Left lung (tissue), 4 donors: ENCODE measurements at regions not wholly inside any gene's neighbourhood (a gene's known extent, or its start where the extent isn't known, plus 50 kb on each side); places are given as distances from the start of the nearest gene placed in this dataset.

ENCODE experiments used
- ATAC-seq: fragments of 200-7000 bp; cut with Tn5 transposase; one replicate; pipeline ENCODE4 v1.9.1; 2020; ENCODE audit warnings: moderate library complexity
- DNase-seq, 4 donors: peaks; one replicate each; pipeline ENCODE4 v3.0.0-alpha.2; 2013 to 2020
- H3K27ac ChIP-seq, 2 donors: fragments of 200-600 bp; sonication (generic) in 1 of 2; one replicate each; pipeline versions ENCODE4 v1.5.0 to v1.8.0; 2020 to 2021
- H3K27me3 ChIP-seq, 2 donors: fragments of 200-600 bp; sonication (generic) in 1 of 2; one replicate each; pipeline versions ENCODE4 v1.5.0 to v1.8.0; 2020 to 2021
- H3K36me3 ChIP-seq, 2 donors: fragments of 200-600 bp; sonication (generic) in 1 of 2; one replicate each; pipeline versions ENCODE4 v1.5.0 to v1.8.0; 2020 to 2021
- H3K4me1 ChIP-seq, 2 donors: fragments of 200-600 bp; one replicate each; pipeline ENCODE4 v1.8.0; 2021
- H3K4me3 ChIP-seq, 2 donors: fragments of 200-600 bp; sonication (generic) in 1 of 2; one replicate each; pipeline versions ENCODE4 v1.5.0 to v1.8.0; 2020 to 2021; ENCODE audit warnings: mild to moderate bottlenecking in 1 of 2
- H3K9me3 ChIP-seq, 2 donors: fragments of 200-600 bp; sonication (generic) in 1 of 2; one replicate each; pipeline versions ENCODE4 v1.5.0 to v1.8.0; 2020 to 2021
- CTCF ChIP-seq, 2 donors: fragments of 200-600 bp; sonication (generic) in 1 of 2; IDR thresholded peaks; one replicate each; pipeline versions ENCODE4 v1.5.0 to v1.8.0; 2021; ENCODE audit warnings: antibody characterized with exemption in 2 of 2
- intact Hi-C, 2 donors: fragments of 100-400 bp; cut with DNase I; formaldehyde crosslinking; loops; one replicate each; pipeline versions ENCODE4 v1.11.2 to v1.14.2; 2022
- donor health status: DM: no; HTN: yes; CAD: no.
- donor health status: DM: no; HTN: no; CAD: no.

- no peak for TF ChIP-seq CTCF (IDR thresholded peaks at IDR 0.05)
- Histone ChIP-seq H3K4me3 (no peak overlapping the region), H3K9me3 (no peaks in the 10 kb centered on the region), H3K27me3 (peaks cover 0 to 21% of the 10 kb centered on the region in 2 donors), H3K4me1 (no peaks in the 10 kb centered on the region), H3K36me3 (no peaks in the 10 kb centered on the region), H3K27ac (no peak overlapping the region)
- intact Hi-C loops, result no loop called here
- ATAC-seq, result no peak
- DNase-seq, result no peak
Observed at GRCh38 chr1:4127592-4128140, 227.6 kb upstream of the C1orf174 start.

GRCh38 chr1:4128616-4129015 is 228.5 kb upstream of the C1orf174 start:
- Histone ChIP-seq H3K27me3 (peaks cover 0 to 21% of the 10 kb centered on the region in 2 donors), H3K9me3 (no peaks in the 10 kb centered on the region), H3K27ac (no peak overlapping the region), H3K36me3 (no peaks in the 10 kb centered on the region), H3K4me3 (no peak overlapping the region), H3K4me1 (no peaks in the 10 kb centered on the region)
- TF ChIP-seq CTCF (IDR thresholded peaks at IDR 0.05), result no peak
- DNase-seq, result peak in 1 of 4 donors; percentile 78
- no peak for ATAC-seq
- intact Hi-C loops, result no loop called here

- intact Hi-C loops, result no loop called here
- peak in 1 of 4 donors; percentile 65 for DNase-seq
- H3K36me3 ChIP-seq, result no peaks in the 10 kb centered on the region
- H3K4me1 ChIP-seq, result no peaks in the 10 kb centered on the region
- ATAC-seq, result no peak
- peaks cover 0 to 29% of the 10 kb centered on the region in 2 donors for H3K27me3 ChIP-seq
- no peaks in the 10 kb centered on the region for H3K9me3 ChIP-seq
- H3K4me3 ChIP-seq, result no peak overlapping the region
- no peak overlapping the region for H3K27ac ChIP-seq
- no peak for TF ChIP-seq CTCF (IDR thresholded peaks at IDR 0.05)
Observed at GRCh38 chr1:4129693-4130092, 229.6 kb upstream of the C1orf174 start.

DNA sequence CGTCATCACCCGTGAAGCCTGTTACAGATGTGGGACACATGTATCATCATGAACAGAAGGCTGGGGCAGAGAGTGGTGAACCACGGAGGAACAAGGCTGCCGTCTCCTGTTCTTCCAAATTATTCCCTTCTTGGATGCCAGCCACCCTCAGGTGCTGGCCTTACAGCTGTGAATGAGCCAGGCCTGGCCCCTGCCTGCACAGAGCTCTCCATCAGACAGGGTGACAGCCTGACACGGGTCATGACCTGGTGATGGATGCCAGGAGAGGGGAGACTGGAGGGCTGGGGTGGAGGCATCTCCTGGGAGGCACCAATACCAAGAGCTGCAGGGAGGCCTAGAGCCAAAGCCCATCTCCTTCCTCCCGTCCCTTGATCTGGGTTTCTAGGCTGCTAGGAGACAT is 230.0 kb upstream of the C1orf174 start:
- peaks cover 0 to 33% of the 10 kb centered on the region in 2 donors for H3K27me3 ChIP-seq
- H3K4me3 ChIP-seq, result no peak overlapping the region
- intact Hi-C loops, result no loop called here
- no peak for DNase-seq
- H3K27ac ChIP-seq, result no peak overlapping the region
- H3K4me1 ChIP-seq, result no peaks in the 10 kb centered on the region
- H3K9me3 ChIP-seq, result no peaks in the 10 kb centered on the region
- no peak for TF ChIP-seq CTCF (IDR thresholded peaks at IDR 0.05)
- H3K36me3 ChIP-seq, result no peaks in the 10 kb centered on the region
- ATAC-seq, result no peak

DNA sequence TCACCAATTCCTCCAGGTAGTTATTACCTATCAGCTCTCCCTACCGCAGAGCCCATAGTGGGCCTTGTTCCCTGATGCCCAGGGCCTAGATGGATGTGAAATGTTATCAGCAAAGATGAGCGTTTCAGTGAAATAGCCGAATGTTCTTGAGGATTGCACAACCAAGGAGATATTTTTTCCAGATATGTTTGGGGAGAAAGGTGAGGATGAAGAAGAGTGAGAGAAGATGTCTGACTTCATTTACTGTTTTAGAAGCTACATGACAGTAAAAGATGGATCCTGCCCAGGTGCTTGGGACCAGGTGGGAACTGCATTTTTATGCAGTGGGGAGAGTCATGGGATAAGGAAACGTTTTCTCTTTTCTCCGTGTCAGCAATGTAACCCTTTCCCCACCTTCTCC is 231.7 kb upstream of the C1orf174 start:
- ATAC-seq, result no peak
- DNase-seq, result no peak
- no peaks in the 10 kb centered on the region for H3K36me3 ChIP-seq
- H3K27ac ChIP-seq, result no peak overlapping the region
- peaks cover 0 to 34% of the 10 kb centered on the region in 2 donors for H3K27me3 ChIP-seq
- H3K9me3 ChIP-seq, result no peaks in the 10 kb centered on the region
- intact Hi-C loops, result no loop called here
- TF ChIP-seq CTCF (IDR thresholded peaks at IDR 0.05), result no peak
- H3K4me3 ChIP-seq, result no peak overlapping the region
- H3K4me1 ChIP-seq, result no peaks in the 10 kb centered on the region
